CMK (cell line): ENCODE measurements at regions not wholly inside any gene's neighbourhood (a gene's known extent, or its start where the extent isn't known, plus 50 kb on each side); places are given as distances from the start of the nearest gene placed in this dataset.

ENCODE experiments used
- DNase-seq: peaks from one replicate; pipeline ENCODE4 v3.0.0-alpha.2; 2010; ENCODE audit warnings: low read depth

GRCh38 chr2:57843158-57843557 is 203.4 kb upstream of the VRK2 start:
- DNase-seq: no peak

- no peak for DNase-seq
Measured at GRCh38 chr2:57848723-57849122, 197.9 kb upstream of the VRK2 start.

- no peak for DNase-seq
Measured at GRCh38 chr2:57849843-57850242, 196.8 kb upstream of the VRK2 start.

GRCh38 chr2:57850415-57851130 is 196.0 kb upstream of the VRK2 start:
- no peak for DNase-seq

- DNase-seq: no peak
Measured at GRCh38 chr2:57855212-57855611, 191.4 kb upstream of the VRK2 start.

- DNase-seq: no peak
Measured at GRCh38 chr2:57859755-57860154, 186.9 kb upstream of the VRK2 start.

GRCh38 chr2:57862153-57862552 is 184.5 kb upstream of the VRK2 start:
- no peak for DNase-seq

- DNase-seq: no peak
Measured at GRCh38 chr2:57862727-57863126, 183.9 kb upstream of the VRK2 start.

GRCh38 chr2:57864926-57865325 is 181.7 kb upstream of the VRK2 start:
- no peak for DNase-seq

GRCh38 chr2:57867730-57868129 is 178.9 kb upstream of the VRK2 start:
- no peak for DNase-seq

- no peak for DNase-seq
Measured at GRCh38 chr2:57868619-57869139, 177.9 kb upstream of the VRK2 start.

GRCh38 chr2:57869758-57870344 is 176.8 kb upstream of the VRK2 start:
- DNase-seq: no peak

- DNase-seq: no peak
Measured at GRCh38 chr2:57876313-57876712, 170.3 kb upstream of the VRK2 start.

- no peak for DNase-seq
Measured at GRCh38 chr2:57877811-57878170, 168.8 kb upstream of the VRK2 start.

GRCh38 chr2:57878171-57878865 is 168.3 kb upstream of the VRK2 start:
- no peak for DNase-seq

GRCh38 chr2:57878866-57879210 is 167.8 kb upstream of the VRK2 start:
- DNase-seq: no peak

GRCh38 chr2:57880446-57880845 is 166.2 kb upstream of the VRK2 start:
- no peak for DNase-seq

- DNase-seq: no peak
Measured at GRCh38 chr2:57880967-57881366, 165.6 kb upstream of the VRK2 start.

- DNase-seq: no peak
Measured at GRCh38 chr2:57881998-57882888, 164.4 kb upstream of the VRK2 start.

GRCh38 chr2:57882895-57883515 is 163.6 kb upstream of the VRK2 start:
- DNase-seq: no peak

GRCh38 chr2:57884281-57884680 is 162.3 kb upstream of the VRK2 start:
- no peak for DNase-seq

GRCh38 chr2:57885742-57886141 is 160.9 kb upstream of the VRK2 start:
- DNase-seq: no peak
